ENCODE measurements at regions not wholly inside any gene's neighbourhood (a gene's known extent, or its start where the extent isn't known, plus 50 kb on each side); places are given as distances from the start of the nearest gene placed in this dataset.

GRCh38 chr12:128052777-128053176 is 214.2 kb upstream of the TMEM132C start:
- DNase-seq (ENCODE audit: low read depth, low spot score): no peak

GRCh38 chr12:128055567-128055966 is 211.4 kb upstream of the TMEM132C start:
- no peak for DNase-seq (ENCODE audit: low read depth, low spot score)

GRCh38 chr12:128056136-128056801 is 210.7 kb upstream of the TMEM132C start:
- DNase-seq (ENCODE audit: low read depth, low spot score): no peak

GRCh38 chr12:128057586-128057985 is 209.4 kb upstream of the TMEM132C start:
- no peak for DNase-seq (ENCODE audit: low read depth, low spot score)

- DNase-seq (ENCODE audit: low read depth, low spot score): no peak
Observed at GRCh38 chr12:128059621-128060370, 207.2 kb upstream of the TMEM132C start.

GRCh38 chr12:128068211-128068610 is 198.8 kb upstream of the TMEM132C start:
- no peak for DNase-seq (ENCODE audit: low read depth, low spot score)

GRCh38 chr12:128069359-128069997 is 197.5 kb upstream of the TMEM132C start:
- DNase-seq (ENCODE audit: low read depth, low spot score): peak; percentile 20

- DNase-seq (ENCODE audit: low read depth, low spot score): no peak
Observed at GRCh38 chr12:128073937-128074336, 193.0 kb upstream of the TMEM132C start.

- DNase-seq (ENCODE audit: low read depth, low spot score): no peak
Observed at GRCh38 chr12:128075332-128075731, 191.6 kb upstream of the TMEM132C start.

- DNase-seq (ENCODE audit: low read depth, low spot score): peak; percentile 20
Observed at GRCh38 chr12:128076188-128076587, 190.8 kb upstream of the TMEM132C start.

GRCh38 chr12:128077211-128077916 is 189.6 kb upstream of the TMEM132C start:
- DNase-seq (ENCODE audit: low read depth, low spot score): no peak

- DNase-seq (ENCODE audit: low read depth, low spot score): no peak
Observed at GRCh38 chr12:128077917-128078298, 189.1 kb upstream of the TMEM132C start.

- DNase-seq (ENCODE audit: low read depth, low spot score): no peak
Observed at GRCh38 chr12:128078301-128078971, 188.5 kb upstream of the TMEM132C start.

GRCh38 chr12:128079446-128079845 is 187.5 kb upstream of the TMEM132C start:
- no peak for DNase-seq (ENCODE audit: low read depth, low spot score)

- no peak for DNase-seq (ENCODE audit: low read depth, low spot score)
Observed at GRCh38 chr12:128083132-128083729, 183.7 kb upstream of the TMEM132C start.

GRCh38 chr12:128088926-128089325 is 178.0 kb upstream of the TMEM132C start:
- no peak for DNase-seq (ENCODE audit: low read depth, low spot score)

- no peak for DNase-seq (ENCODE audit: low read depth, low spot score)
Observed at GRCh38 chr12:128089961-128090360, 177.0 kb upstream of the TMEM132C start.

GRCh38 chr12:128091101-128091720 is 175.8 kb upstream of the TMEM132C start:
- no peak for DNase-seq (ENCODE audit: low read depth, low spot score)

- no peak for DNase-seq (ENCODE audit: low read depth, low spot score)
Observed at GRCh38 chr12:128091951-128092382, 175.0 kb upstream of the TMEM132C start.

- DNase-seq (ENCODE audit: low read depth, low spot score): no peak
Observed at GRCh38 chr12:128098730-128099129, 168.2 kb upstream of the TMEM132C start.

GRCh38 chr12:128103152-128103551 is 163.8 kb upstream of the TMEM132C start:
- DNase-seq (ENCODE audit: low read depth, low spot score): no peak
